ENCODE measurements at regions not wholly inside any gene's neighbourhood (a gene's known extent, or its start where the extent isn't known, plus 50 kb on each side); places are given as distances from the start of the nearest gene placed in this dataset.

DNA sequence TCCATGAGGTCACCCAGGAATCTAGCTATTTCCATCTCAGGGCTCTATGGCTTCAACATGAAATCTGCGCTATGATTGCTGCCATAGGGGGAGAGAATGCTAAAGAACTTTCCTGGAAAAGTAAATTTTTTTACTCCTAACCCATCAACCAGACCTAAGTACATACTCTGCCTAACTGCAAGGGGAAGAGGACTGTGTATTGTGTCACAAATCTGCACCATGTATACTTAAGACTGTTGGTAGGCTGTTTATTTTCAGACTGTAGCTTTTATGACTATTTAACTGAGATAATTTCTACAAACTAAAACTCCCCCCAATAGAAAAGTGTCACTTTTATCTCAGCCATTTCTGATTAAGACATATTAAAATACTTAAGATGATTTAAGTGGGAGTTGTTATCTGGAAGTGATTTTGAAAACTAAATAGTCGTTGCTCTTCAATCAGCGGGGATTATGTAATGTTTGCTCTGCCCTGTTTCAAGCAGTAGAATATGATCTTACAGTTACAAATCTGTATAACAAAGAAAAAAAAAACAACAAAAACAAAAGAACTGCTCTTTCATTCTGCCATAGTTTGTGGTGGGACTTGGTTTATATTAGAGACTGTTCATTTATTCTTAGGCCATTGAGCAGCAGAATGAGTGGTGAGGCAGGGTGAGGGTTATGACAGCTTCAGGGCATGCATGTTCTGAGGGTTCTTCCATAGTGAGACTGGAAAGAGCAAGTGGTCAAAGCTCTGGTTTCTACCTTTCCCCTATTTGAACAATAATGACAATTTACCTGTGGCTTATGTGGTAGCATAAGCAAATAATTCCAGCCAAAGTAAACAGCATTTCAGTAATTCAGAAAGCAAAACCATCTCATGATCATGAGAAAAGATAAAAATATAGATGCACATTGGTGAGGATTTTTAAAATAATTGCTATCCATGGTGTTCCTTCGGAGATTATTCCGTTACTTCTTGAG is 126.3 kb upstream of the CEP162 start:
- Histone ChIP-seq H3K27me3 (no peaks in the 10 kb centered on the region), H3K4me1 (no peaks in the 10 kb centered on the region), H3K27ac (no peak overlapping the region), H3K36me3 (replicated peaks in 1 of 2; ENCODE audit: insufficient read depth in 1 of 2, low read depth in 2 of 2) (no peaks in the 10 kb centered on the region), H3K4me3 (no peak overlapping the region), H3K9me3 (no peaks in the 10 kb centered on the region)
- DNase-seq (no peak), ATAC-seq (no peak)
- 48 to 56% methylated on average over 5 of the region's 5 CpGs for WGBS, 2 donors
- intact Hi-C loops (cut with DNase I): no loop called here
- no peak for TF ChIP-seq CTCF (IDR thresholded peaks at IDR 0.05)
- TF ChIP-seq POLR2A (IDR thresholded peaks at IDR 0.05): no peak

GRCh38 chr6:84350397-84350796 is 123.0 kb upstream of the CEP162 start:
- intact Hi-C loops (cut with DNase I): no loop called here
- no peaks in the 10 kb centered on the region for H3K27me3 ChIP-seq
- DNase-seq (no peak), ATAC-seq (no peak)
- H3K4me1 ChIP-seq: no peaks in the 10 kb centered on the region
- no peaks in the 10 kb centered on the region for H3K36me3 ChIP-seq (replicated peaks in 1 of 2; ENCODE audit: insufficient read depth in 1 of 2, low read depth in 2 of 2)
- no peak overlapping the region for H3K4me3 ChIP-seq
- no peaks in the 10 kb centered on the region for H3K9me3 ChIP-seq
- TF ChIP-seq POLR2A (IDR thresholded peaks at IDR 0.05) (no peak), CTCF (IDR thresholded peaks at IDR 0.05) (no peak)
- no peak overlapping the region for H3K27ac ChIP-seq

- DNase-seq (no peak), ATAC-seq (no peak)
- no peak for TF ChIP-seq POLR2A (IDR thresholded peaks at IDR 0.05)
- no peak for TF ChIP-seq CTCF (IDR thresholded peaks at IDR 0.05)
- 12 to 23% methylated on average over 1 of the region's 1 CpG for WGBS, 2 donors
- no peak overlapping the region for H3K27ac ChIP-seq
- H3K36me3 ChIP-seq (replicated peaks in 1 of 2; ENCODE audit: insufficient read depth in 1 of 2, low read depth in 2 of 2): no peaks in the 10 kb centered on the region
- H3K9me3 ChIP-seq: no peaks in the 10 kb centered on the region
- no peaks in the 10 kb centered on the region for H3K4me1 ChIP-seq
- no peak overlapping the region for H3K4me3 ChIP-seq
- no peaks in the 10 kb centered on the region for H3K27me3 ChIP-seq
- intact Hi-C loops (cut with DNase I): no loop called here
Observed at GRCh38 chr6:84349542-84349941, 122.1 kb upstream of the CEP162 start.

DNA sequence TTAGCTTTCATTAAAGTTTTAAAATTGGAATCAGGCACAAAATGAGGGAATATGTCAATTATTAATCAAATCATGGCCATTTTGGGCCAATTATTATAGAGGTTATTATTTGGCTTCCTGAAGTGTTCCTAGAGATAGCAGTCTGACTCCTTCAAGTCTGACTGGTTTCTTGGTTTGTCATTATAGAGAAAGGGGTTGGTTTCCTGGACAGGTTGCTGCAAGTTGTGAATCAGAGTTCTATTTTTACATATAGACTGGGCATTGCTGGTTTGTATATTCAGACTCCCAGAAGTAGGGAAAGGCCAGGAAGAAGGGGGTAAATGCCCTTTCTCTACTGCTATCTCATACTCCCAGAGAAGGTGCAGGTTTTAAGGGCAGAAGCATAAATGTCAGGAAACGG is 121.4 kb upstream of the CEP162 start:
- TF ChIP-seq CTCF (IDR thresholded peaks at IDR 0.05) (no peak), POLR2A (IDR thresholded peaks at IDR 0.05) (no peak)
- DNase-seq (no peak), ATAC-seq (no peak)
- Histone ChIP-seq H3K27me3 (no peaks in the 10 kb centered on the region), H3K36me3 (replicated peaks in 1 of 2; ENCODE audit: insufficient read depth in 1 of 2, low read depth in 2 of 2) (no peaks in the 10 kb centered on the region), H3K4me1 (no peaks in the 10 kb centered on the region), H3K27ac (no peak overlapping the region), H3K4me3 (no peak overlapping the region), H3K9me3 (no peaks in the 10 kb centered on the region)
- WGBS, 2 donors: 44% methylated on average over 1 of the region's 1 CpG
- intact Hi-C loops (cut with DNase I): no loop called here

DNA sequence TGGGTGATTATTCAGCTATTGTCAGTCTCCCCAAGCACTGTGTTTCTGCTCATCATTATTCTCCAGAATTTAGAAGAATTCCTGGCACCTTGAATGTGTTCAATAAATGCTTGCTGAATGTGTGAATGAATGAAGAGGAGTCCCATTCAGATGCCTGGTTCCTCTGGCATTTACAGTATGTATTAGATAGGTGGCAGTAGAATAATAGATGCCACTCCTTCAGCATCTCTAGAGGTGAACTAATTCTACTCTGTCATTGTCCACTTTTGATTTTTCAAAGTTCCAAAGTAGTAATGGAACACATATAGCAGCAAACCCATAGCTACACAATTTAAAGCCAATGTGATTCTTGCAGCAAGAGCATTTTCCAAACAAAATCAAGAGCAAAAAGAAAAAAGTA is 118.9 kb upstream of the CEP162 start:
- no peaks in the 10 kb centered on the region for H3K36me3 ChIP-seq (replicated peaks in 1 of 2; ENCODE audit: insufficient read depth in 1 of 2, low read depth in 2 of 2)

More for the DNA sequence above, 118.9 kb upstream of the CEP162 start:
- no peak for ATAC-seq
- Histone ChIP-seq H3K4me1 (no peaks in the 10 kb centered on the region), H3K27ac (no peak overlapping the region), H3K27me3 (no peaks in the 10 kb centered on the region), H3K4me3 (no peak overlapping the region), H3K9me3 (no peaks in the 10 kb centered on the region)
- DNase-seq: no peak
- intact Hi-C loops (cut with DNase I): no loop called here
- TF ChIP-seq CTCF (IDR thresholded peaks at IDR 0.05): no peak
- no peak for TF ChIP-seq POLR2A (IDR thresholded peaks at IDR 0.05)

Measured in body of pancreas (tissue), 4 donors.